ENCODE measurements at regions not wholly inside any gene's neighbourhood (a gene's known extent, or its start where the extent isn't known, plus 50 kb on each side); places are given as distances from the start of the nearest gene placed in this dataset.

DNA sequence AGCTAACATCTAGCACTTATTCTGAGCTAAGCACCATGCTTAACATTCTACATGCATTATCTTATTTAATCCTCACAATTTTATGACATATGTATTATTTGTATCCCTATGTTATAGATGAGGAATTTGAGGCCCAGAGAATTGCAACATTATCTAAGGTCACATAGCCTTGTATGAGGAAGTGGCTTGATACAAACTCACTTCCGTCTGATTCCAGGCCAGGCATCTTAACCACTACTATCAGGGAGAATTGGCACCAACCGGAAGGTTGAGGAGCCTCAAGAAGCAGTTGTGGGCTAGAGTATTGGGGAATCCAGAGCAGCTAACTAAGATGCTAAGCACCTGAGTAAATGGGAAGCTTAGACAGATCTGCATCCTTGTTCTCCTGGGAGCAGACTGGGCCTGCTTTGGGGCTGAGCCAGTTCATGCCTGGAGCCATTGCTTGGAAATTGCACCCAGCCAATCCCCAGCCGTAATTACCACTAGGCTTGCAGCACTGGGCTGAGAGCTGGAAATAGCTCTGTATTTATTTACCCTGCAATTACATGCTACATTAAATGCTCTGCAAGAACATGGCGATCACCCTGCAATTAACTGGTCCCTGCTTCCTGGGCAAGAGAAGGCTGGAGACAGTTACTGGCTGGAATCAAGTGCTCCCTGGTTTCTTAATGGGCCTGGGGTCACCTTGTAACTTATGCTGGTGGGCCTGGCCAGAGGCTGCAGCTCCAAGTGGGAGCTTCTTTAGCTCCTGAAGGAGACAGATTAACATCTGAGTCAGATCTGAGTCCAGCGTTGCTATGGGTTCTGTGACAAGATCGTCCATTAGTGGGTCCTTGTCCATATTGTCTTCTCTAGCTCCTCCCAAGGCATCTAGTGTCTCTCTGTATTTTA is 273.1 kb upstream of the CCL2 start:
- Mint-ChIP-seq H3K36me3 (no peaks in the 10 kb centered on the region), H3K9me3 (no peaks in the 10 kb centered on the region), H3K4me3 (no peak overlapping the region), H3K4me1 (no peaks in the 10 kb centered on the region), H3K27ac (no peak overlapping the region)
- DNase-seq (ENCODE audit: low spot score in 2 of 2) (no peak), ATAC-seq (no peak)

DNA sequence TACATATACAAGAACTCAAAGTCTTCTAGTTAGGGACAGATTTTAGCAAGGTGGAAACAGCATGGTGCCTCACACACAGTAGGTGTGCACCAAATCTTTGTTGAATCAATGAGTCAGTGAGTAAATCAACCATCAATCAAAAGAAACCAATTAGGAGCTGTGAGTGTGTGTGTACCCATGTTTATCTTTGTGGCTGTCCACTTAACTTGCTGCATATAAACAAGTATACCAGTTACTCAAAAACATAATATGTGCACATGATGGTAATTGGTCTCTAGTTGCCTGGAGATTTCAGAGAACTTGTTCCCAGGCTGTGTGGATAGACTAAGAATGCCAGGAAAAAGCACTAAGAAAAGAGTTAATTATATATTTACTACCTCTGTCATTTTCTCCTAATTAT is 272.2 kb upstream of the CCL2 start:
- no peak for ATAC-seq
- H3K27ac Mint-ChIP-seq: no peak overlapping the region
- H3K4me1 Mint-ChIP-seq: no peaks in the 10 kb centered on the region
- no peaks in the 10 kb centered on the region for H3K36me3 Mint-ChIP-seq
- no peak for DNase-seq (ENCODE audit: low spot score in 2 of 2)
- no peaks in the 10 kb centered on the region for H3K9me3 Mint-ChIP-seq
- no peak overlapping the region for H3K4me3 Mint-ChIP-seq

DNA sequence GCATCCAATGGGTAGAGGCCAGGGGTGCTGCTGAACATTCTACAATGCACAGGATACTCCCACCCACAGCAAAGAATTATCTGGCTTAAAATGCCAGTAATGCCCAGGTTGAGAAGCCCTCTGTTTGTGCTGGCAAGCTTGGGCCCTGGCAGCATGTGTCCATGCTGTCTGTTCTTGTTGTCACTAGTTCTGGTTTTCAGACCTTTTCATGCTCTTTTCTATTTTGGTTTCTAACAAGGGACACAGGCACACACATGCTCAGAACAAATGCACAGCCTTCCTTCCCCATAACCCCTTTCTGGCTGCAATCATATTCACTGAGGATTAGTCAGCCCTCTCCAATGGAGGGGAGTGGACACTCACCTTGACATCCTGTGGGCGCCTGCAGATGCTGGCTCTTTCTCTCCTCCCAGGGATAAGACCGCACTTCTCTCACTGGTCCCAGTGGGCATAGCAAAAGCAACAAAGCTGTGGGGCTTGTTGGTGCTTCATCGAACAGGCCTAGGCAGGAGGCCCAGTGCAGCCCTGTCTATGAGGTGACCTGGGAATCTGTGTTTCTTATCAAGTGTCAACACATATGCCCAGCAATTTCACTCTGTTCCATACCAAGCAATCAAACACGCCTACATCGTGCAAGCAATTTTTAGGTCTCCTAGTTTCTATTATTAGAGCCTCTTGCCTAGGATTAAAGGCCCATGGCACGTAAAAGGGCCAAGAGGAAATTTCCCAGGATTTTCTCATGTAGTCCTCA is 271.1 kb upstream of the CCL2 start:
- Mint-ChIP-seq H3K27ac (no peak overlapping the region), H3K4me1 (no peaks in the 10 kb centered on the region), H3K36me3 (no peaks in the 10 kb centered on the region), H3K9me3 (no peaks in the 10 kb centered on the region), H3K4me3 (no peak overlapping the region)
- no peak for DNase-seq (ENCODE audit: low spot score in 2 of 2)
- no peak for ATAC-seq

DNA sequence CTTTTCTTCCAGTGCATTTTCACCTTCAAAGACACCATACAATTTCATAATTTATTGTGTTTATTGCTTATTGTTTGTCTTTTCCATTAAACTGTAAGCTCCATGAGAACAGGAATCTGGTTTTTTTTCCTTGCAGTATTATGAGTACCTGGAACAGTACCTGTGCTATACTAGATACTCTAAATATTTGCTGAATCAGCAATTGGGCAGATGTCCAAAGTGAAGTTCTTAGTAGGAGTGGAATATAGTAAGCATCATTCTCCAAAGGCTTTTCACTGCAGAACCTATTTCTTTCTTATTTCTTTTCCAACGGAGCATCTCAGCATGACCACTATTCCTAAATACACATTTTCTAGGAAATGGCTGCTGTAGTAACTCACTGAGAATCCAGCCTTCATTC is 269.0 kb upstream of the CCL2 start:
- H3K4me1 Mint-ChIP-seq: no peaks in the 10 kb centered on the region
- H3K36me3 Mint-ChIP-seq: no peaks in the 10 kb centered on the region
- DNase-seq (ENCODE audit: low spot score in 2 of 2) (no peak), ATAC-seq (no peak)
- H3K27ac Mint-ChIP-seq: no peak overlapping the region
- no peaks in the 10 kb centered on the region for H3K9me3 Mint-ChIP-seq
- no peak overlapping the region for H3K4me3 Mint-ChIP-seq

DNA sequence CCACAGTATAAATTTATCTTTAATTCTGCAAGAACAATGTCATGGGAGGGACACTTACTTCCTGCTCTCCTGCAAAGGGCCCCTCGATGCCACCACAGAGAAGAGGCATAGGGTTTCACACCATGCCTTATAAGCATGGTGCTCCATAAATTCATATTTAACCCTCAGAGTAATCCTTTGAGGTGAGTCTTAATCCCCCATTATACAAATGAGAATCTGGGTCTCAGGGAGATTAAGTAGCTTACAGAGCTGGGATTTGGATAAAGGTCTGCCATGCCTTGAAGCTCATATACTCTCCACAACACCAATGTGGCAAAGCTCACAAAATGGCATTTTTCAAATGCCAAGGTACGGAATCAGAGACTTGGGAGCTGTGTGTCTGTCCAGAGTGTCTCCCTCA is 268.5 kb upstream of the CCL2 start:
- Mint-ChIP-seq H3K4me1 (no peaks in the 10 kb centered on the region), H3K9me3 (no peaks in the 10 kb centered on the region)
- no peak for ATAC-seq

GRCh38 chr17:33987162-33987561 is 267.9 kb upstream of the CCL2 start:
- H3K27ac Mint-ChIP-seq: no peak overlapping the region
- no peaks in the 10 kb centered on the region for H3K9me3 Mint-ChIP-seq
- no peaks in the 10 kb centered on the region for H3K4me1 Mint-ChIP-seq
- DNase-seq (ENCODE audit: low spot score in 2 of 2): no peak
- H3K4me3 Mint-ChIP-seq: no peak overlapping the region
- no peaks in the 10 kb centered on the region for H3K36me3 Mint-ChIP-seq
- no peak for ATAC-seq

More for the DNA sequence above, 268.5 kb upstream of the CCL2 start:
- no peak for DNase-seq (ENCODE audit: low spot score in 2 of 2)
- no peak overlapping the region for H3K4me3 Mint-ChIP-seq
- H3K27ac Mint-ChIP-seq: no peak overlapping the region
- H3K36me3 Mint-ChIP-seq: no peaks in the 10 kb centered on the region

DNA sequence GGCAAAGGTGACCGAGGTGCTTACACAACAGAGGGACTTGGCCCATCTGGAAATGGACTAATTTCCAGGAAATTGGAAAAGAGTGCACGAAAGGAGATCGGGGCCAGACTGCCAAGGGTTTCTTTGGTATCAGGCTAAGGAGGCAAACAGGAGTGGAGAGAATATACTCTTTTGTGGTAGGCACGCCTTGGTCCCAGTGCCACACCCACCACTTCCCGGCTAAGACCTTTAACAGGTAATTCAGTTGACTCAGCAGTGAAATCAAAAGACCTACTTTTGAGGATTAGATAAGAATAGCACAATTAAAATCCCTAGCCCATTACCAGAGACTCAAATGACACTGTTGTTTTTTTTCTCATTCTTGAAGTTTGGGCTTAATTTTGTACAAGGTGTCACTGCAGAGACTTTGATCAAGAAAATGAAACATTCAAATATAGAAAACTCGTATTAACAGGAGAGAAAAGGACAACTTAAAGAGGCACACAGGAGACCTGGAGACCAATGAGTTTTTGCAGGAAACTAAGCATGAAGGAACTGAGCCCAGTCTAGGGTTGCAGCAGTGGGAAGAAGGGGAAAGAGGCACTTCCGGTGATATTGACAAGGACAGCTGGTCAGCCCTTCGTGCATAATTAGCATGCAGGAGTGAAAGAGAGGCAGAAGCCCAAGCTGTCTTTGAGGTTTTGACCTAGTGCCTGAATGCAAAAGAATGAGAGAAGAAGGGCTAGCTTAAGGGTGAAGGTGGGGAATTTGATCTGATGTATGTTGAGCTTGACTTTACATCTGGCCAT is 265.5 kb upstream of the CCL2 start:
- Mint-ChIP-seq H3K36me3 (no peaks in the 10 kb centered on the region), H3K27ac (no peak overlapping the region), H3K4me3 (no peak overlapping the region), H3K9me3 (no peaks in the 10 kb centered on the region), H3K4me1 (no peaks in the 10 kb centered on the region)
- no peak for ATAC-seq
- DNase-seq (ENCODE audit: low spot score in 2 of 2): no peak

DNA sequence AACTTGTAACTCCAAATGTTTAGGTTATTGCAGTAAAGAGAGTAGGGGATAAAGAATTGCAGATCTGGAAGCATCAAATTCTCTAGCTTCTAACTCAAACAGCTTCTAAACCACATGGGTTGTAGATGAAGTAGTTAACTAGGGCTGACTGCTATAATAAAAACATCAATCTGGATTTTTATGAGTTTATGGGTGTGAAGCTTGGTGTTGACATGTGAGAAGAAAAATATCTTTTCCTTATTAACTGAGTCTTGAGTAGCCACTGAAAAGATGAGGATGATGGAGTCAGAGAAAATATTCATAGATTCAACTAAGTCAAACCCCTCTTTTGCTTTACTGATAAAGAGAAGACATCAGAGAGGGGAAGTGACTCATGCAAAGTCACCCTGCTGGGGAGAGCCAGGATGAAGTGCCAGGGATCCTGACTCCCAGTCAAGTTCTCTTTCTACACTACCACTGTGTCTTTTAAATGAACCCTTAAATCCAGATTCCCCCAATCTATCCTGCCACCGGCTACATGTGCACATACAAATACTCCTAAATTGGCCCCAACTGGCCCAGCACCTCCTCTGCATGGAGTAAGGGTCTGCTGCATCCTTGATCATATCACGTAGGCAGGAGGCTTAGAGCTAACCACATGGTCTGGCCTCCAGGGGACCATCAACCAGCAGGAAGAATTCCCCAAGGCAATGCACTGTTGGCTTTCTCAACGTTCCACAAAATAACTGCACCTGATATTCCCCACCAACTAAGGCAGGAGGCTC is 264.0 kb upstream of the CCL2 start:
- H3K36me3 Mint-ChIP-seq: no peaks in the 10 kb centered on the region
- no peak overlapping the region for H3K4me3 Mint-ChIP-seq
- no peaks in the 10 kb centered on the region for H3K9me3 Mint-ChIP-seq
- ATAC-seq (no peak), DNase-seq (ENCODE audit: low spot score in 2 of 2) (no peak)
- no peak overlapping the region for H3K27ac Mint-ChIP-seq
- no peaks in the 10 kb centered on the region for H3K4me1 Mint-ChIP-seq

GRCh38 chr17:33992113-33992512 is 263.0 kb upstream of the CCL2 start:
- Mint-ChIP-seq H3K9me3 (no peaks in the 10 kb centered on the region), H3K36me3 (no peaks in the 10 kb centered on the region), H3K4me3 (no peak overlapping the region), H3K27ac (no peak overlapping the region), H3K4me1 (no peaks in the 10 kb centered on the region)
- DNase-seq (ENCODE audit: low spot score in 2 of 2) (no peak), ATAC-seq (no peak)

- DNase-seq (ENCODE audit: low spot score in 2 of 2): no peak
- Mint-ChIP-seq H3K4me3 (no peak overlapping the region), H3K4me1 (no peaks in the 10 kb centered on the region), H3K27ac (no peak overlapping the region), H3K9me3 (peaks cover 10% of the 10 kb centered on the region), H3K36me3 (no peaks in the 10 kb centered on the region)
- ATAC-seq: no peak
Observed at GRCh38 chr17:34000639-34001038, 254.4 kb upstream of the CCL2 start.

GRCh38 chr17:34001246-34001645 is 253.8 kb upstream of the CCL2 start:
- Mint-ChIP-seq H3K9me3 (peaks cover 10% of the 10 kb centered on the region), H3K4me1 (no peaks in the 10 kb centered on the region), H3K27ac (no peak overlapping the region), H3K36me3 (no peaks in the 10 kb centered on the region), H3K4me3 (no peak overlapping the region)
- DNase-seq (ENCODE audit: low spot score in 2 of 2) (no peak), ATAC-seq (no peak)

- ATAC-seq: no peak
- no peaks in the 10 kb centered on the region for H3K4me1 Mint-ChIP-seq
- no peak for DNase-seq (ENCODE audit: low spot score in 2 of 2)
- no peak overlapping the region for H3K27ac Mint-ChIP-seq
- no peaks in the 10 kb centered on the region for H3K36me3 Mint-ChIP-seq
- H3K4me3 Mint-ChIP-seq: no peak overlapping the region
- H3K9me3 Mint-ChIP-seq: no peaks in the 10 kb centered on the region
Observed at GRCh38 chr17:34006126-34006525, 249.0 kb upstream of the CCL2 start.

DNA sequence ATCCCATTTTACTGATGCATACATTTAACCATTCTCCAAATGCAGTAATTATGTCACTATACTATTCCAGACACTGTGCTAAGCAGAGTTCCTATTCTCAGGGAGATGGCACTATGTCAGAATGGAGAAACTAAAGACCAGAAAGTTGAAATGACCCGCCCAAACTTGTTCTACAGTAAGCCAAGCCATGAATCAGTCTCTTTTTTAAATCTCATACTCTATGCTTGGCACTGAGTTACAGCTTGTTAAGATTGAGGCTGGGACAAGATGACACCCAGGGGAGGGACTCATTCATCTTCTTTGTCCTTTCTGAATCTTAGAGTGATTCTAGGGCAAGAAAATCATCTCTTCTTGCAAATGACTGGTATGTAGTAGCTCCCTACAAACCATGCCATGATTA is 247.0 kb upstream of the CCL2 start:
- Mint-ChIP-seq H3K36me3 (no peaks in the 10 kb centered on the region), H3K4me1 (no peaks in the 10 kb centered on the region), H3K27ac (no peak overlapping the region), H3K4me3 (no peak overlapping the region), H3K9me3 (no peaks in the 10 kb centered on the region)
- no peak for DNase-seq (ENCODE audit: low spot score in 2 of 2)
- no peak for ATAC-seq

- no peak overlapping the region for H3K4me3 Mint-ChIP-seq
- H3K4me1 Mint-ChIP-seq: no peaks in the 10 kb centered on the region
- H3K9me3 Mint-ChIP-seq: no peaks in the 10 kb centered on the region
- ATAC-seq: no peak
- H3K27ac Mint-ChIP-seq: no peak overlapping the region
- no peak for DNase-seq (ENCODE audit: low spot score in 2 of 2)
- no peaks in the 10 kb centered on the region for H3K36me3 Mint-ChIP-seq
Observed at GRCh38 chr17:34009912-34010311, 245.2 kb upstream of the CCL2 start.

DNA sequence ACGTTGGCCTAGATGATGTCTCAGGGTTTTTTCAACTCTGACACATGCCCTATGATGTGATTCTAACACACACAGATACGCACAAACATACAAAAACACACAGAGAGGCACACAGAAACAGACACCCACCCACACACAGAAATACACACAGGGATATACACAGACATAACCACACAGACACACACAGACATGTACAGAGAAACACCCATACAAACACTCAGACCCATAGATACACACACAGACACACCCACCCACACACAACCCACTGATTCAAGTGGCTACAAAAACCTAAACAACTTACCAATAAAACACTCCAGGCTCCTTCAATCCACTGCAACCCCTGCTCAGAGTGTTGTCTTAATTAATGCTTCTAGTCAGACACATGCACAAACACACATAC is 244.6 kb upstream of the CCL2 start:
- no peaks in the 10 kb centered on the region for H3K36me3 Mint-ChIP-seq
- no peaks in the 10 kb centered on the region for H3K4me1 Mint-ChIP-seq
- H3K4me3 Mint-ChIP-seq: no peak overlapping the region
- DNase-seq (ENCODE audit: low spot score in 2 of 2): no peak
- H3K27ac Mint-ChIP-seq: no peak overlapping the region
- ATAC-seq: no peak
- H3K9me3 Mint-ChIP-seq: no peaks in the 10 kb centered on the region
